OCI-LY1 (cell line): ENCODE measurements at regions not wholly inside any gene's neighbourhood (a gene's known extent, or its start where the extent isn't known, plus 50 kb on each side); places are given as distances from the start of the nearest gene placed in this dataset.

Experiments
- CTCF ChIP-seq: fragments of 200-600 bp; sonication (generic), shearing (Covaris generic); IDR thresholded peaks from 2 replicates; pipeline ENCODE4 v1.5.1; 2017; ENCODE audit warnings: mild to moderate bottlenecking, antibody characterized with exemption, low read length, moderate library complexity, mixed read lengths
- EZH2 ChIP-seq: fragments of 200-600 bp; sonication (generic), shearing (Covaris generic); IDR thresholded peaks from 2 replicates; pipeline ENCODE4 v1.8.0; 2017; ENCODE audit warnings: borderline replicate concordance, mixed run types, mild to moderate bottlenecking, antibody characterized with exemption, low read length, moderate library complexity, mixed read lengths

- TF ChIP-seq EZH2 (no peak), CTCF (no peak)
These were observed 151.9 kb upstream of the MAF start for GRCh38 chr16:79752396-79752795.
